C4-2B (cell line): ENCODE measurements at regions not wholly inside any gene's neighbourhood (a gene's known extent, or its start where the extent isn't known, plus 50 kb on each side); places are given as distances from the start of the nearest gene placed in this dataset.

Experiments
- CTCF ChIP-seq: fragments of 450-650 bp; conservative IDR thresholded peaks from 2 replicates; pipeline ENCODE4 v1.5.1; 2017; ENCODE audit warnings: mild to moderate bottlenecking
- ZFX ChIP-seq: fragments of 450-650 bp; IDR thresholded peaks from 2 replicates; pipeline ENCODE4 v1.6.1; 2017

GRCh38 chr1:80170811-80171485, 1164.4 kb upstream of the ADGRL4 start:
- TF ChIP-seq CTCF (no peak), ZFX (no peak)
